ENCODE measurements at regions not wholly inside any gene's neighbourhood (a gene's known extent, or its start where the extent isn't known, plus 50 kb on each side); places are given as distances from the start of the nearest gene placed in this dataset.

GRCh38 chr6:119483908-119484307, 134.3 kb upstream of the MAN1A1 start:
- no peak for TF ChIP-seq SIN3A (IDR thresholded peaks at IDR 0.05; ENCODE audit: borderline replicate concordance, insufficient read depth, low read length)
- no peak for TF ChIP-seq POLR2AphosphoS5 (IDR thresholded peaks at IDR 0.05; ENCODE audit: low read depth, low read length)

All from PFSK-1 (cell line).